GM06990 (cell line): ENCODE measurements at regions not wholly inside any gene's neighbourhood (a gene's known extent, or its start where the extent isn't known, plus 50 kb on each side); places are given as distances from the start of the nearest gene placed in this dataset.
A peak's percentile ranks its signal among the peaks of the same experiment; 100 is the strongest.

ENCODE experiments used
- DNase-seq: peaks from one replicate; pipeline ENCODE4 v3.0.0-alpha.2; 2011; ENCODE audit not compliant: insufficient read length; ENCODE audit errors: extremely low read depth
- H3K27me3 ChIP-seq: replicated peaks from 2 replicates; pipeline ENCODE4 v1.6.0; 2011; ENCODE audit warnings: low read length; ENCODE audit not compliant: control insufficient read depth, insufficient read depth
- H3K36me3 ChIP-seq: 2 replicates; pipeline ENCODE4 v1.5.1; 2011; ENCODE audit warnings: low read length; ENCODE audit not compliant: control insufficient read depth, insufficient read depth
- H3K4me3 ChIP-seq: replicated peaks from 2 replicates; pipeline ENCODE4 v1.5.1; 2011; ENCODE audit warnings: low read depth, mild to moderate bottlenecking, control low read depth, low read length
- TF ChIP-seq, protein P1 (sequence below): IDR thresholded peaks from 2 replicates; pipeline ENCODE4 v1.5.1; 2011; ENCODE audit warnings: low read length, control low read depth, mild to moderate bottlenecking, inconsistent platforms; ENCODE audit not compliant: insufficient read depth, poor library complexity, severe bottlenecking

DNA sequence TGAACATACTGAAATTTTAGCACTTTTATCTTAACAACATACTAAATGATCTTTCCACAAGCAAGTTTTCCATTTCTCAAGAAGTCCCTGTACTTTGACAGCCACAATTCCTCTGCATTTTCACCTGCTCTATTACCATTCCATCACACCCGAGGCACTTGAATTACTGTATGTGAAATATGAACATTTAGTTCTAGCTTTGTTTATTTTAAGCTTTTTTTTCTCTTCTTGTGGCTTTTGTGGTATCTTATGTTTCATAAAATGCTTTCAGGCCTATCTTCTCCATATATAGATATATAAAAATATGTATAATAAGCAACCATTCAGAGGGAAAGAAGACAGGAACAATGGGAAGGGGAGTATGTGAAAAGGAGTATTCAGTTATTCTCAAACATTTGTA lies 693.9 kb downstream of the SATB2 start:
- Histone ChIP-seq H3K4me3 (no peak overlapping the region), H3K27me3 (no peaks in the 10 kb centered on the region; the same call in 1 of the 2 replicates), H3K36me3 (no peaks in the 10 kb centered on the region)
- TF ChIP-seq, protein P1, sequence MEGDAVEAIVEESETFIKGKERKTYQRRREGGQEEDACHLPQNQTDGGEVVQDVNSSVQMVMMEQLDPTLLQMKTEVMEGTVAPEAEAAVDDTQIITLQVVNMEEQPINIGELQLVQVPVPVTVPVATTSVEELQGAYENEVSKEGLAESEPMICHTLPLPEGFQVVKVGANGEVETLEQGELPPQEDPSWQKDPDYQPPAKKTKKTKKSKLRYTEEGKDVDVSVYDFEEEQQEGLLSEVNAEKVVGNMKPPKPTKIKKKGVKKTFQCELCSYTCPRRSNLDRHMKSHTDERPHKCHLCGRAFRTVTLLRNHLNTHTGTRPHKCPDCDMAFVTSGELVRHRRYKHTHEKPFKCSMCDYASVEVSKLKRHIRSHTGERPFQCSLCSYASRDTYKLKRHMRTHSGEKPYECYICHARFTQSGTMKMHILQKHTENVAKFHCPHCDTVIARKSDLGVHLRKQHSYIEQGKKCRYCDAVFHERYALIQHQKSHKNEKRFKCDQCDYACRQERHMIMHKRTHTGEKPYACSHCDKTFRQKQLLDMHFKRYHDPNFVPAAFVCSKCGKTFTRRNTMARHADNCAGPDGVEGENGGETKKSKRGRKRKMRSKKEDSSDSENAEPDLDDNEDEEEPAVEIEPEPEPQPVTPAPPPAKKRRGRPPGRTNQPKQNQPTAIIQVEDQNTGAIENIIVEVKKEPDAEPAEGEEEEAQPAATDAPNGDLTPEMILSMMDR: no peak
- DNase-seq: peak; percentile 9

DNA sequence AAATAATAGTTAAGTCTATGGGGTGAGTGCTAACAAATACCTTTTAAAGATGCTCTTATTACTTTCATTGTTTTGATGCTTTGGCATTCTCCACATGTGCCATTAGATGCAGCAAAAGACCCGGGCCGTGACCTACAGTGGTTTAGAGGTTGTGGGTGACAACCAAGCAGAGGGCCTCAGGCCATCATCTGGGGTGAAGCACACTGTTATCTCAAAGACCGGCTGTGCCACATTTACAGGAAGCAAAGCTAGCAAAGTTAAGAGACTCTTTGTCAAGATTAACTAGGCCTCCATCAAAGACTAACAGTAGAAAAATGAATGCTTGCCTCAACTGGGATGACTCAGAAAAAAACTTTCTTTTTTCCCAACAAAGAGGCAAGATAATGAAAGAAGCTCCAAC lies 695.3 kb downstream of the SATB2 start:
- TF ChIP-seq, protein P1: no peak
- Histone ChIP-seq H3K27me3 (no peaks in the 10 kb centered on the region; the same call in 1 of the 2 replicates), H3K4me3 (no peak overlapping the region), H3K36me3 (no peaks in the 10 kb centered on the region)
- DNase-seq: no peak

GRCh38 chr2:198757069-198757468 lies 700.7 kb downstream of the SATB2 start:
- Histone ChIP-seq H3K4me3 (no peak overlapping the region), H3K36me3 (no peaks in the 10 kb centered on the region), H3K27me3 (no peaks in the 10 kb centered on the region)
- DNase-seq: no peak
- TF ChIP-seq, protein P1: no peak

DNA sequence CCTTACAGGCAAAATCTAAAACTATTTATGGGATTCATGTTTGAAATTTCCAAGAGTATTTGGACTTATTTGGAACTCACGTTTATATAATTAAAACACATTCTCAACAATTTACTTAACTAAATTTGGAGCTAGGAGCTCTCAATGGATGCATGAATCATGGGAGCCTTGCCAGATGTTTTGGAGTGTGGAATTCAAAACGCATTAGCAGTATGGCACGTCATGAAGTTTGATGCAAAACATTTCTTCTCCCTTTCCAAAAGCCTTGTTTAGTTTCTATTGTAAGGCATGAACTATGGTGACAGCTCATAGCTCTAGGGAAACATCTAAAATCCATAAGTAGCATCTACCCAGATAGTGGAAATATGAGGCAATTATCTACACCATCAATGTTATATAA lies 701.6 kb downstream of the SATB2 start:
- TF ChIP-seq, protein P1: no peak
- no peaks in the 10 kb centered on the region for H3K27me3 ChIP-seq
- H3K36me3 ChIP-seq: no peaks in the 10 kb centered on the region
- DNase-seq: no peak
- H3K4me3 ChIP-seq: no peak overlapping the region

- TF ChIP-seq, protein P1: no peak
- H3K36me3 ChIP-seq: no peaks in the 10 kb centered on the region
- H3K4me3 ChIP-seq: no peak overlapping the region
- H3K27me3 ChIP-seq: no peaks in the 10 kb centered on the region
- DNase-seq: no peak
These were observed 704.6 kb downstream of the SATB2 start for GRCh38 chr2:198753101-198753500.

GRCh38 chr2:198749364-198749763 lies 708.4 kb downstream of the SATB2 start:
- H3K36me3 ChIP-seq: no peaks in the 10 kb centered on the region
- TF ChIP-seq, protein P1: no peak
- no peak for DNase-seq
- no peaks in the 10 kb centered on the region for H3K27me3 ChIP-seq
- H3K4me3 ChIP-seq: no peak overlapping the region
